Stimulated activated CD4-positive, alpha-beta T cell treated with anti-CD3 and anti-CD28 coated beads, Interleukin-1b, Interleukin-23, amount 100 ng/mL, for 24 hours (primary cell): ENCODE measurements at regions not wholly inside any gene's neighbourhood (a gene's known extent, or its start where the extent isn't known, plus 50 kb on each side); places are given as distances from the start of the nearest gene placed in this dataset.

Experiments used
- DNase-seq, 4 experiments: peaks; one replicate each; pipeline ENCODE4 v3.0.0-alpha.2; 2020; ENCODE audit warnings: low read depth in 4 of 4, low spot score in 1 of 4

DNA sequence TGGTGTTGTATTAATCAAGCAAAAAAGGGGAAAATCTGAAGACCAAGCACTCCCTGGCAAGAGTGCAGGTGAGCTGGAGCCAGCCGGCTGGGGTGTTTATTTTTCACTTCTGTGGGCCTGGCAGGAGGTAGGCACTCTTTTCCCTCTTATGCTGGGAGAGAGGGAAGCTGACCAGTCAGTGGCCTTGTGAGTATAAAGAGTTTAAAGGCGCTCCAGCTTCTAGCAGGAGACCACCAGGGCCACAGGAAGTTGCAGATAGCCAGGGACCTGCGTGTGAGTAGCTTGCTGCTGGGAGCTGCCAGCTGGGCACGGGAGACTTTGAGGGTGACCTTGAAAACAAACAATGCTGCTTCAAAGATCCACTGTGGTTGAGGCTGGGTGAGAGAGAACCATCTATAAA lies 217.4 kb upstream of the PWP1 start:
- no peak for DNase-seq

DNA sequence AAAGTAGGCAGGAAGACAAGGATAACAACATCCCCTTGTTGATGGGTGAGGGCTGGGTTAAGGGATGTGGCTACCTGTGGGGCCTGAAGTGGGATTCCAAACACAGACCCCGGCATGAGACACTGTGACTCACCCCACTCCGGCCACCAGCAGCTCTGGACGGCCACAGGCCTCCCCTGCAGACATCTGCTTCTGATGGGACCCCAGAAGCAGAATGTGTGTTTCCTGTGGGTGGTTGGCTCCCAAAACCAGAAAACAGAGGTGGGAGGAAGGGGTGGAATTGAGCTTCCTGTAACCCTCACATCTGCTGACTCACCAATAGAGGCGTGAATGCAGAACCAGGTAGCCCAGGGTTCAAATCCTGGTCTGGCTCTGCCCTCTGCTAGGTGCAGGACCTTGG lies 216.6 kb upstream of the PWP1 start:
- no peak for DNase-seq

DNA sequence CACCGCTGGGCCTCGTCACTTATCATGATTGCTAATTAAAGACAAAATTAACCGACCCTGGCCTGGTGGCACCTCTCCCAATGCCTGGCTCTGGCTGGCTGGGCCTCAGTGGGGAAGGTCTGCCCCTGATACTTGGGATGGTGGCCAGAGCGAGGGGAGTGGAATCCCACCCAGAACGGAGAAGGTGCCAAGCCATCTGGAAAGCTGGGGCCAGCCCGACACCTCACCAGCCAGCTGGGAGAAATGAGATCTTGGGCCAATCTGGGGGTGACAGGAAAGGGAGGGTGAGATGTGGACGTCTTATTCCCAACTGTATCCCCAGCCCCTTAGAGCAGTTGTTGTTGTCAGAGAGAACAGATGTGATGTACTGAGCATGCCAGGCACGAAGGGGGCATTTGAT lies 215.0 kb upstream of the PWP1 start:
- DNase-seq: no peak

DNA sequence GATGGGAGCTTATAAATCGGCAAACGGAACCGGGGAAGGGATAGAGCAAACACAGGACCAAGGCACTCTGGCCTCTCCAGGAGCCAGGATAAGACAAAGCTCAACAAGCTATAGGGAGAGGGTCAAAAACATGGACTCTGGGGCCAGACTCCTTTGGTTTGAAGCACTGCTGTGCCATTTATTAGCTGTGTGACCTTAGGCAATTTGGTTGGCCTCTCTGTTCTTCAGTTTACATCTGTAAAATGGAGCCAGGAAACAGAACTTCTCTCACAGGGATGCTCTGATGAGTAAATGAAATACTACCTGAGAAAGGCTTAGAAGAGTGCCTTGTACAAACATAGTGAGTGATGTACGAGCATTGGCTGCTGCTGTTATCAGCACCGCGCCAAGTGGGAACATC lies 213.3 kb upstream of the PWP1 start:
- no peak for DNase-seq

- no peak for DNase-seq
Observed at GRCh38 chr12:107474099-107474498, 211.5 kb upstream of the PWP1 start.

GRCh38 chr12:107474639-107475539 lies 210.7 kb upstream of the PWP1 start:
- DNase-seq: no peak

GRCh38 chr12:107475900-107476299 lies 209.7 kb upstream of the PWP1 start:
- DNase-seq: no peak

GRCh38 chr12:107477018-107477417 lies 208.6 kb upstream of the PWP1 start:
- DNase-seq: no peak

GRCh38 chr12:107477947-107478610 lies 207.5 kb upstream of the PWP1 start:
- DNase-seq: no peak

DNA sequence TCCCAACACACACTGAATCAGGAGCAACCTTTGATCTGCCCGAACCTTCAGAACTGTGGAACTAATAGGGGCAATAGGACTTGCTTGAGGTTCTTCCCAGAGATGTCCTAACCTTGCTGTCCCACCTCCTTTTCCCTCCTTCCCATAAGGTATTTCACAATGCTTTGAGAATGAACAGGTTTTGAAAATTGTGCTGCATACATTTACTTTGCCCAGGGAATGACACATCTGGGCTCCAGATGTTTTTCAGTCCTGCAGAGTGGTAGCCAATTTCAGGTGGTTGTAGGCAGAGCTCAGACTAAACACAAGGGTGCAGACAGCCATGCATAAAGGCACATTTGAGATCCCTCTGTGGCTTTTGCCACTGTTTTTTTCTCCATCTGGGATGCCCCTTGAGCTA lies 206.7 kb upstream of the PWP1 start:
- no peak for DNase-seq

DNA sequence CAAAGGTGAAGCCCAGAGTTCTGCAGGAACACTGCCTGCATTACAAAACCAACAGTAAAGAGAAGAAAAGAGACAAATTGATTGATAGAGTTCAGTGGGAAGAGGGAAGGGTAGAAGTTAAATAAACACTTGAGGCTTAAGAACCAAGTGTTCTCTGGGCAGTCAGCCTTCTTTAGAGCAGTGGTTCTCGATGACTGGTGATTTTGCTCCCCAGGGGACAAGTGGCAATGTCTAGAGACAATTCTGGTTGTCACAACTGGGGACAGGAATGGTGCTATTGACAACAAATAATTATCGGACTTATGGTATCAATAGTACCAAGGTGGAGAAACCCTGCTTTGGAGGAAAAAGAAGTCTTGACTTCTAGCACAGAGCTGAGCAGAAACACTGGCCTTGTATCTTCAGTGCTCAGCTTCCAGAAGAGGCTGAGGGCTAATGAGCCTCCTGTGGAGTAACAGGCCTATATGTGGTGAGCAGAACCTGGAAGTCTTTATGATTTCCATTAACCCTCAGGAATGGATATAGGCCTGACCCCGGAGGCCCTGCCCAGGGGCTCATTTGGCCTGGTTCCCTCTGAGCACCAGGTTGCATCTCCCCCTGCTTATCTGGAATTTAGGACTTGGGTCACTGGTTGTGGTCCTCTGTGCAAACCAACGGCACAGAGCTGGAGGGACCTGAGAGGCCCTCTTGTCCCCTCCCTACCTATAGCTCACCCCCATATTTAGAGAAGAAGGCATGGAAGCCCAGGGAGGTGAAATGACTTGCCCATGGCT lies 204.6 kb upstream of the PWP1 start:
- no peak for DNase-seq

DNA sequence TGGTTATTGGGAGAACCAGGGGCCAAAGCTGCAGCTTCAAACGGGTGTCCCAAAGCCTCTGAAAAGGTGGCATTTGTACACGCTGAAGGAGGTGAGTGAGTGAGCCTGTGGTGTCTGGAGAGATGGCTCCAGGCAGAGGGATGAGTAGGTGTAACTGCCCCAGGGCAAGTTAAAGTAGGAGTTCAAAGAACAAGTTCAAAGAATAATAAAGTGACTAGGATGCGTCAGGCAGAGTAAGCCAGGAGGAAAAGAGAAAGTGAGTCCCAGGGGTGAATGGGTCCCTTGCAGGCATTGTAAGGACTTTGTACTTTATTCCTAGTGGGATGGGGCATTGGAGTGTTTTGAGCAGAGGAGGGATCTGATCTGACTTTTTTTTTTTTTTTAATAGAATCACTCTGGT lies 201.4 kb upstream of the PWP1 start:
- DNase-seq: no peak

- no peak for DNase-seq
Observed at GRCh38 chr12:107484941-107485340, 200.7 kb upstream of the PWP1 start.

DNA sequence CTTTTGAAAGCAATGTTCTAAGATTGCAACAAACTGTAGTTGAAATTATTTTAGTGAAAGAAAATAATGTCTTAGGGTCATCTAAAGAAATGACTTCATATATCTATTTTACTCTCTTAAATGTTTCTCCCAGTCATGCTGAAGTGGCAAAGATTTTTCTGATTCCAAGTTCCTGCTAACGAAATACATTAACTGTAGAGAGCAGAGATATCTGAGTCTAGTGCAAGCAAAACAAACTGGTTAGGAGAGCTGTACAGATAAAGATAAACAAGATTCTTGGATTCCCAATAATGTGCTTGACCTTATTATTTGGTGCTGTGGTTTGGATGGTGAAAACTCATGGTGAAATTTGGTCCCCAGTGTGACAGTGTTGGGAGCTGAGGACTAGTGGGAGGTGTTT lies 199.9 kb upstream of the PWP1 start:
- no peak for DNase-seq

DNA sequence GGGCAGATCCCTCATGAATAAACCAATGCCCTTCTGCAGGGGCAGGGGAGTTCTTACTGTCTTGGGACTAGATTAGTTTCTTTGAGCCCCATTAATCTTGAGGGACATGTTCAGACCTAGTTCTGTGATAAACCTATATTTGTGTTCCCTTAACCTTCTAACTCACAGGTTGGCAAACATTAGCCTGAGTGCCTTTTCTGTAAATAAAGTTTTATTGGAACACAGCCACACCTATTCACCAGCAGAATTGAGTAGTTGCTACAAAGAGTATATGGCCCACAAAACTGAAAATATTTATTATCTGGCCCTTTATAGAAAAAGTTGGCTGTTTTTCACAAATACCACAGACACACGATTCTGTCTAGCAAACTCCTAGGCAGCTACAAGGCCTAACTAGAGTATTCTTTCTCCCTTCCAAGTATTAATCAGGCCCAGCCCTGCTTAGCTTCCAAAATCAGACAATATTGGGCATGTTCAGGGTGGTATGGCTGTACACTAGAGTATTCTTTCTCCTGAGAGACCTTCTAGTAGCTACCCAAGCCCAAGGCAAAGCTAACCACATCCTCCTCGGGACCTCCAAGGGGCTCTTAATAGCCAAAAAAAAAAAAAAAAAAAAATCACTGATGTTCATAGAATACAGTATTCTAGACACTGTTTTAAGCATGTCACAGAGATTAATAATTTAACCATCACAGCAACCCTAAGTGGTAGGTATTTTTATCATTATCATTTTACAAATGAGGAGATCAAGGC lies 199.3 kb upstream of the PWP1 start:
- DNase-seq: no peak

GRCh38 chr12:107487011-107487680 lies 198.5 kb upstream of the PWP1 start:
- DNase-seq: no peak

GRCh38 chr12:107488666-107489065 lies 196.9 kb upstream of the PWP1 start:
- no peak for DNase-seq

GRCh38 chr12:107490010-107490409 lies 195.6 kb upstream of the PWP1 start:
- DNase-seq: no peak

DNA sequence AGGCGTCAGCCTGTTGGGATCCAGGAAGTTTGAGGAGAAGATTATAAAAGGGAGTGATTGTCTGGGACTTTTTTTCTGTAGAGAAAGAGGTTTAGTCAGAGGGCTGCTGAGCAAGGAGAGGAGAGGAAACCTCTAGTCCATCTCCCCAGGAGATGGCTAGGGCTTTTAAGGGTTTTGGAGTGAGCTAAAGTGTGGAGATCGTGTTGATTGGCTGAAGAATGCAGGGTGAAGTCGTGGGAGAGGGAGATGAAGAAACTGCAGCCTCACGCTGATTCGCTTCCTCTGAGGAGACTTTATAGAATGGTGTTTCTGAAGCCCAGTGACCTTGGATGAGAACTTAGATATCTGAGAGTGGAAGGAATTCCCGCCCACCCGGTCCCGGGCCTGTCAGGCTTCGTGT lies 193.7 kb upstream of the PWP1 start:
- DNase-seq: no peak

- no peak for DNase-seq
Observed at GRCh38 chr12:107492393-107493134, 193.0 kb upstream of the PWP1 start.
